Uterus (tissue), 3 donors: ENCODE measurements at regions not wholly inside any gene's neighbourhood (a gene's known extent, or its start where the extent isn't known, plus 50 kb on each side); places are given as distances from the start of the nearest gene placed in this dataset.

Experiments used
- DNase-seq, 2 donors: peaks; one replicate each; pipeline ENCODE4 v3.0.0-alpha.2; 2019 to 2020
- H3K27ac ChIP-seq, 2 donors: fragments of 200-600 bp; sonication (generic); 1 replicate in 1 of 2; 2 replicates in 1 of 2; pipeline ENCODE4 v1.5.1; 2016 to 2018
- H3K27me3 ChIP-seq, 2 donors: fragments of 200-600 bp; sonication (generic); one replicate each; pipeline ENCODE4 v1.5.1; 2018 to 2019; ENCODE audit warnings: control low read depth in 1 of 2
- H3K36me3 ChIP-seq, 2 donors: fragments of 200-600 bp; sonication (generic); one replicate each; pipeline ENCODE4 v1.5.1; 2019; ENCODE audit warnings: control low read depth in 1 of 2
- H3K4me1 ChIP-seq, 2 donors: fragments of 200-600 bp; sonication (generic); one replicate each; pipeline ENCODE4 v1.5.1; 2018 to 2019; ENCODE audit warnings: control low read depth in 1 of 2
- H3K4me3 ChIP-seq, 2 donors: fragments of 200-600 bp; sonication (generic); 1 replicate in 1 of 2; 2 replicates in 1 of 2; pipeline ENCODE4 v1.5.1; 2018 to 2019; ENCODE audit warnings: mild to moderate bottlenecking in 1 of 2
- H3K9me3 ChIP-seq, 2 donors: fragments of 200-600 bp; sonication (generic); one replicate each; pipeline ENCODE4 v1.5.1; 2019; ENCODE audit warnings: control low read depth in 1 of 2
- POLR2A ChIP-seq, 2 donors: fragments of 450-650 bp; IDR thresholded peaks; one replicate each; pipeline ENCODE4 v1.6.1; 2016; ENCODE audit warnings: antibody characterized with exemption in 2 of 2, mild to moderate bottlenecking in 1 of 2, moderate library complexity in 1 of 2
- intact Hi-C: fragments of 100-400 bp; cut with DNase I; formaldehyde crosslinking; loops from one replicate; pipeline ENCODE4 v1.15.1; 2023; ENCODE audit warnings: low total_unique reads
- TF ChIP-seq, protein P1 (sequence below), 4 experiments: fragments of 200-600 bp in 2 of 4; fragments of 450-650 bp in 2 of 4; sonication (generic) in 2 of 4; IDR thresholded peaks; one replicate each; pipeline ENCODE4 v1.5.1; 2016 to 2019; ENCODE audit warnings: antibody characterized with exemption in 4 of 4, mild to moderate bottlenecking in 2 of 4, moderate library complexity in 1 of 4
- donor health status: DM: yes; HTN: yes; CAD: no.

DNA sequence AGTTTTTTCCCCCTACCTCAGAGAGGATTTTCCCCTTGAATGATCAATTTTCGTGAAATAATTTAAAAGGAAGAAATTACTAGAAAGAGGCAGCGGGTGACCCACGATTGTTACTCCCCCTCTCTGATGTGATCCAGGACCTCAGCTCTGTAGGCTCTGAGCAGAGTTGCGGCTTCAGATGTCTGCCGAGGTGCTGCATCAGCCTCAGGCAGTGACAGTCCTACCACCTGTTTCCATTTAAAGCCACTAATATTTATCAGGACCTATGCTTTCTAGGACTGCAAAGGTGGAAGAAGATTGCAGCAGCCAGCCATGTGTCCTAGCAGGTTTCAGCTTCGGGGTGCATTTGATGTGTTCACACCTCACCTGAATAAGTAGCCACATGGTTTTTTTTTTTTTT lies 294.8 kb upstream of the C2CD4B start:
- H3K27ac ChIP-seq = no peak overlapping the region
- H3K36me3 ChIP-seq = no peaks in the 10 kb centered on the region
- no peak for DNase-seq
- no peaks in the 10 kb centered on the region for H3K4me1 ChIP-seq
- H3K27me3 ChIP-seq = no peaks in the 10 kb centered on the region
- H3K9me3 ChIP-seq = no peaks in the 10 kb centered on the region
- no peak for TF ChIP-seq POLR2A (IDR thresholded peaks at IDR 0.05)
- TF ChIP-seq, protein P1, sequence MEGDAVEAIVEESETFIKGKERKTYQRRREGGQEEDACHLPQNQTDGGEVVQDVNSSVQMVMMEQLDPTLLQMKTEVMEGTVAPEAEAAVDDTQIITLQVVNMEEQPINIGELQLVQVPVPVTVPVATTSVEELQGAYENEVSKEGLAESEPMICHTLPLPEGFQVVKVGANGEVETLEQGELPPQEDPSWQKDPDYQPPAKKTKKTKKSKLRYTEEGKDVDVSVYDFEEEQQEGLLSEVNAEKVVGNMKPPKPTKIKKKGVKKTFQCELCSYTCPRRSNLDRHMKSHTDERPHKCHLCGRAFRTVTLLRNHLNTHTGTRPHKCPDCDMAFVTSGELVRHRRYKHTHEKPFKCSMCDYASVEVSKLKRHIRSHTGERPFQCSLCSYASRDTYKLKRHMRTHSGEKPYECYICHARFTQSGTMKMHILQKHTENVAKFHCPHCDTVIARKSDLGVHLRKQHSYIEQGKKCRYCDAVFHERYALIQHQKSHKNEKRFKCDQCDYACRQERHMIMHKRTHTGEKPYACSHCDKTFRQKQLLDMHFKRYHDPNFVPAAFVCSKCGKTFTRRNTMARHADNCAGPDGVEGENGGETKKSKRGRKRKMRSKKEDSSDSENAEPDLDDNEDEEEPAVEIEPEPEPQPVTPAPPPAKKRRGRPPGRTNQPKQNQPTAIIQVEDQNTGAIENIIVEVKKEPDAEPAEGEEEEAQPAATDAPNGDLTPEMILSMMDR (IDR thresholded peaks at IDR 0.05) = no peak
- H3K4me3 ChIP-seq = no peak overlapping the region
- intact Hi-C loops = no loop called here

DNA sequence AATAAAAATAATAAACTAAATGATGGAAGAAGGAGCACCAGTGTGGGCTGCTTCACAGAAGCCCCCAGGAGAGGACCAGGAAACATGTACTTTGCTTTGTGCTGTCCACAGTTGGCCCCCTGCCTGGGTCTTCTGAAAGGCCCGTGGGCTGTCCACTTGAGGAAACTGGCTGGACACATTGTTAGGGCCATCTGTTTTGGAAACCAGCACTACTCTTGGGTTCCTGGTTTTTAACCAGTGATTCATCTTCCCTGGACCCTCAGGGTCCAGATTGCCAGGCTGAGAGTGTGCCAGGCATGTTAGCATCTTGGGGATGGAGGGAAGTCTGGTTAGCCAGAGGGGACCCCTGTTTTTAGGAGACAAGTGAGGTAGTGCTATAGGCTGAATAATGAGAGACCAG lies 297.2 kb upstream of the C2CD4B start:
- H3K4me1 ChIP-seq = peaks cover 0 to 4% of the 10 kb centered on the region in 2 donors
- DNase-seq = peak in 1 of 2 donors; percentile 42
- intact Hi-C loops = no loop called here
- no peaks in the 10 kb centered on the region for H3K27me3 ChIP-seq
- TF ChIP-seq, protein P1 (IDR thresholded peaks at IDR 0.05) = no peak
- TF ChIP-seq POLR2A (IDR thresholded peaks at IDR 0.05) = no peak
- no peaks in the 10 kb centered on the region for H3K9me3 ChIP-seq
- peak overlapping the region; percentile 29 to 66 for H3K27ac ChIP-seq
- no peak overlapping the region for H3K4me3 ChIP-seq
- H3K36me3 ChIP-seq = no peaks in the 10 kb centered on the region

DNA sequence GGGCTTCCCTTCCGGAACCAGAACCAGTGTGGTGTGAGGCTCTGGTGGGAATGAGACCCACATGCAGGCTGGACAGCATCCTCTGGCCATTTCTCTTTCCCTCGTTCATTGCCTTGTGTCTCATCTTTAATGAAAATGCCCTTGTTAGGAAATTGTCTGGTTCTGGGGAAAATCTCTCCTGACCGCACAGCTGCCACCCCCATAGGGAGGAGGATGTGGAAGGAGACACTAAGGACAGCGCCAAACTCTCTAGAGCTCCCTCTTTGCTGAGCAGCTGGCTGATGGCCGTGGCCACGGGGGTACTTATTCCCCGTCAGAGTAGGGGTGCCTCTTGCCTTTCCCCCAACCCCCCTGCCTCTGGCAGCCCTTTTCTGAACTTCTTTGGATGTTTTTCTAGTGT lies 297.6 kb upstream of the C2CD4B start:
- Histone ChIP-seq H3K36me3 (no peaks in the 10 kb centered on the region), H3K4me3 (no peak overlapping the region), H3K4me1 (peaks cover 0 to 4% of the 10 kb centered on the region in 2 donors), H3K27me3 (no peaks in the 10 kb centered on the region), H3K9me3 (no peaks in the 10 kb centered on the region), H3K27ac (peak overlapping the region; percentile 29 to 66)
- intact Hi-C loops = no loop called here
- no peak for TF ChIP-seq POLR2A (IDR thresholded peaks at IDR 0.05)
- TF ChIP-seq, protein P1 (IDR thresholded peaks at IDR 0.05) = no peak
- peak in 1 of 2 donors; percentile 36 for DNase-seq

DNA sequence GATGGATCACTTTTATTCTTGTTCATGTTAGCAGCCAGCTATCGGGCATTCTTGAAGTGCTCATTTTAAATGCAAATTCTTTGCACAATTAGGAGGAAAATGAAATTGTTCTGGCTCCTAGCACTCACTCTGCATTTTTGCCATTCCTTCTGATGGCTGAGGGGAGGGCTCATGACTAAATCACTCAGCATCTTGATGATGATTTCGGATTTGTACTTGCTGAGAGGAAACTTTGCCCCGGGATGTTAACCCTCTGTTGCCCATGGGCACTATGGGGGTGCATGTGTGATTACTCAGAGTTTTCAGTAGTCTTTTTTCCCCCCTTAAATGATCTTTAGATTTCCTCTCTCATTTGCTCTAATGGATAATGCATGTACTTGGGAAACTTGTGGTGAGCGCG lies 299.6 kb upstream of the C2CD4B start:
- H3K4me3 ChIP-seq = no peak overlapping the region
- peak overlapping the region; percentile 27 to 46 for H3K27ac ChIP-seq
- no peaks in the 10 kb centered on the region for H3K36me3 ChIP-seq
- H3K27me3 ChIP-seq = no peaks in the 10 kb centered on the region
- no peak for DNase-seq
- TF ChIP-seq POLR2A (IDR thresholded peaks at IDR 0.05) = no peak
- TF ChIP-seq, protein P1 (IDR thresholded peaks at IDR 0.05) = no peak
- H3K9me3 ChIP-seq = no peaks in the 10 kb centered on the region
- intact Hi-C loops = no loop called here
- H3K4me1 ChIP-seq = peaks cover 4 to 6% of the 10 kb centered on the region in 2 donors

DNA sequence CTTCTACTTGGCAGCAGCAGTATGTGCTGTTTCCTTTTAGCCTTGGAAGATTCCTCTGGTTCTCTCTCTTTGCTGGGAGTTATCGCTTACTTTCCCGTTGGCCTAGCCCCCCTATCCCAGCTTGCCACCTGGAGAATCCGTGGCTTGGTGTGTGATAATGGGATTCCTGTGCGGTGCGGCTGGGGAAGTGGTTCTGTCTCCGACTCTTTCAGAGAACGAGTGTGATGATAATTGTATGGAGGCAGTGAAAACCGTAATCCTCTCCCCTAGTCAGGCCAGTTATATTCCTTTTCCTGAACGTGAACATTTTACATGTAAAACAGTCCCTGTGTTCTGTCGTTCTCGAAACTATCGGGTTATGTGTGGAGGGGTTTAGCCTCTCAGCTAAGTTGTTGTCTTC lies 300.1 kb upstream of the C2CD4B start:
- Histone ChIP-seq H3K4me3 (no peak overlapping the region), H3K27me3 (no peaks in the 10 kb centered on the region), H3K27ac (peak overlapping the region; percentile 27 to 46), H3K36me3 (no peaks in the 10 kb centered on the region), H3K4me1 (peaks cover 4 to 7% of the 10 kb centered on the region in 2 donors), H3K9me3 (no peaks in the 10 kb centered on the region)
- intact Hi-C loops = no loop called here
- TF ChIP-seq POLR2A (IDR thresholded peaks at IDR 0.05) = no peak
- TF ChIP-seq, protein P1 (IDR thresholded peaks at IDR 0.05) = no peak
- no peak for DNase-seq
